GM21576 (cell line): ENCODE measurements at regions not wholly inside any gene's neighbourhood (a gene's known extent, or its start where the extent isn't known, plus 50 kb on each side); places are given as distances from the start of the nearest gene placed in this dataset.
A peak's percentile ranks its signal among the peaks of the same experiment; 100 is the strongest.

Experiments used
- ATAC-seq: cut with Tn5 transposase; IDR thresholded peaks from one replicate; pipeline ENCODE4 v1.9.1; 2021; ENCODE audit warnings: mild to moderate bottlenecking, moderate library complexity; ENCODE audit not compliant: unreplicated experiment

DNA sequence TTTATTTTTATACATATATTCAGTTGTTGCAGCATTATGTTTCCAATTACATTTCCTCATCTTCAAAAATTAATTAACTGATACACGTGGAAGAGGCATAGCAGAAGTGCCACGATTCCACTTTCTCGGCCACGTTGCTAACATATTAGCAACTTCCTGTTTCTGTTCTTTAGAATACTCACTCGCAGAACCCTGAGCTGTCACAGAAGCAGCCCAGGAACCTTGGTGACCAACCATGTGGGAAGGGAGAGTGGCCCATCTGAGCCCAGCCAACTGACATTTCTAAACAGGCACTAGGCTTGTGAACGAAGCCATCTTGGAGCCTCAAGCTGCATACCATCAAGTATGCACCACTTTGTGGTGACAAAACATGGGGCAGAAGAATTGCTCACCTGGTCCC, 350.1 kb downstream of the CBLN2 start:
- ATAC-seq = no peak

DNA sequence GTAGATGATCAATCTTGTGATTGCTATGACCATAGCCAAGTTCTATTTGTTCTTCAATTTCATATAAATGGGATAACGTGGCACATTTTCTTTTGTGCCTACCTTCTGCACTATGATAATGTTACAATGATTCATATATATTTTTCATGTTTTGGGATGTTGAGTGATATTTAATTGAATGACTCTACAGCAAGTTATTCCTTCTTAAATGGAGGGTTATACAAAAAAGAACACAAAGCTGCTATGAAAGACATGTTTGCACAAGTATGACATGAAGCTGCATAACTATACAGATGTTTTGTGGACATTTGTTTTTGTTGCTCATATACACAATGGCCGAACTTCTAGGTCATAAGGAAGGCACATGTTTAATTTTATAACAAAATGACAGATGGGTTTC, 356.2 kb downstream of the CBLN2 start:
- no peak for ATAC-seq

DNA sequence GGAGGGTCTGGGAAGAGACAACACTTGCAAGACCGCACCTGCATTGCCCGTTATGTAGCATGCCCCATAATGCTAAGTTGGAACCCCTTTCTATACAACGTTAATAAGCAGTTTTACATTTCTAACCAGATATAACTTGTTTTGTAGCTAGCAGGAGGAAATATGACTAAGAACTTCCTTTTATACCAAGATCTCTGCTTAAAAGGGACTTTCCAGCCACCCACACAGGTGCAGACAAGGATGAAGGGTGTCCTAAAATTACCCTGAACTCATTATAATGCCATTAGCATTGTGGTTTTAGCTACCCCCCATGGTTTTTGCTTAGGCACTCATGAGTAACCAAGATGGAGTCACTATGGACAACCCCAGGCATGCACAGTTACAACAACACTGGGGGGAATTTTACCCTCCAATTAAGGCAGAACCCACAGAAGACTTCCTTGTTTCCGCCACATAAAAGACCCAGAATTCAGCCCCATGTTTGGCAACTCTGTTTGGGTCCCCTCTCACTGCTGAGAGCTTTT, 362.8 kb downstream of the CBLN2 start:
- peak; percentile 93 for ATAC-seq

DNA sequence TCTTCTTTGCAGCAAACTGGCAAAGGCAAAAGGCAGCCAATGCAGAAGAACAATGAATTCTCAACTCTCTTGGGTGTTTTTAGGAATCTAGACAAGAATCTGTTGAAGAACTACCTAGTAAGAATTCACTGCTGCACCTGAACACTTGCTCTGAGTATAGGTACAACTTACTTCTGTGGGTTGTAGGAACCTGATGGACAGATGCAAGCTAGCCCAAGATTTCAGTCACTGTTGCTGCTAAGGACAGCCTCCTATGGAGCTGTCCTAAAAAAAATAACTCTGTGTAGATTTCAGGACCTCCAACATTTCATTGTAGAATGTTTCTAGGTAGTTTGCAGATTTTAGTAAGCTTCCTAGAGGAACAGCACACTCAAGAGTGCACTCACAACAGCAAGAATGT, 363.5 kb downstream of the CBLN2 start:
- peak; percentile 10 for ATAC-seq

DNA sequence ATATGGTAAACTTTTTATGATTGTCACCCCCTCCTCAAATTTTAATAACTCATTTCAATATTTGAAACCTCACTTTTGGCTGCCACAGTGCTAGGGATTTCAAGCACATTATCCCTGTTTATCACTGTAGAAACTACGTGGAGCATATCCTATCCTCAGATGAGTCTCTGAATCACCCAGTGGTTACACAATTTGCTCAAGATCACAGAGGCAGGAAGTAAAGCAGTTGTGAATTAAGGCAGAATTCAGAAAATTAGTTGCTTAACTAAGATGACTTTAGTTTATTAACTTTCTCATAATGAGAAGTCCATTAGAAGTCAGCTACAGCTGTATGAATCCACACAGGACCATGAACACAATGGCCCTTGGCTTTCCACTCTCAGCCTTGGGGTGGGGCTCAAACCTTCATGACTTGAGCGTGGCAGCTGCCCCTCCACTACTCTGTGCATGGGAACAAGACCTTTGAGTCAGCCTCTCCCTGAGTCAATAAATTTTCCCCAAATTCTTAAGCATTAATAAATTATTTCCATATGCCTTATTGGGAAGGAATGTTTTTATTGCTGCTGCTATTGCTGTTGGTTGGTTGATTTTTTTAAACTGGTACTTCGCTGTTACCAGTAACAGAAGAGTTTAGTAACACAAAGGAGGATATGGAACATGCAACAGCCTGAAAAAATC, 369.0 kb downstream of the CBLN2 start:
- ATAC-seq = no peak

DNA sequence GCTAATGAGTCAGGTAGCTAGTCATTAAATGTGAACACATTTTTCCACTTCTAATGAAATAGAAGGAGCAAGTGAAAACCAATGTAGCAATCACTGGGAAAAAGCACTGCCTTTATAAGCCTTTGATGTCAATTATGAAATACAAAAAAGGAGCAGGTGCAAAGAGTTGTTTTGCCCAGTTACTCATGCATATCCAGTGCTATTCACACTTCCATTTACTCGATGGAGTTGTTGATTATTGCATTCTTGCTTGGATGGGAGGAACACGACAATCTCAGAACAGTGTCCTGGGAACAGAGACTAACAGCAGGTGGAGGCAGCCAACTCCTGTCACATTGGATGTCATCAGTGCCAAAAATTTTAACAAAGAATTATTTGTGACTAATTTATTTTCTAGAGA, 372.5 kb downstream of the CBLN2 start:
- no peak for ATAC-seq

DNA sequence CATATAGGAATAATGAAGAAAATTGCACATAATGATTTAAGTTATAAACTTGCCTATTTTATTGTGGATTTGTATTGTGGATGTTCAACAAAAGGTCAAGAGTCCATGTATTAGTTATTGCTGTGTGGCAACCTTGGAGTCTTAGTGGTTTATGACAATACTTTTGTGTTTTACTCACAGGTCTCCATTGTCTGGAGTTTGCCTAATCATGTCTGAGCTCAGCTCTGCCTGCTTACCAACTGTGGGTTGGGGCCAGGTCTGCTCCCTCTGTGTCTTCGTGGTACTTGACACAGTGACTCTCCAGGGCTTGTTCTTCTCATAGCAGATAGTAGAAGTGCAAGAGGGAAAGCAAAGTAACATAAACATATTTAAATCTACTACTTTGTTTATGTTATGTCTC, 382.5 kb downstream of the CBLN2 start:
- ATAC-seq = no peak

DNA sequence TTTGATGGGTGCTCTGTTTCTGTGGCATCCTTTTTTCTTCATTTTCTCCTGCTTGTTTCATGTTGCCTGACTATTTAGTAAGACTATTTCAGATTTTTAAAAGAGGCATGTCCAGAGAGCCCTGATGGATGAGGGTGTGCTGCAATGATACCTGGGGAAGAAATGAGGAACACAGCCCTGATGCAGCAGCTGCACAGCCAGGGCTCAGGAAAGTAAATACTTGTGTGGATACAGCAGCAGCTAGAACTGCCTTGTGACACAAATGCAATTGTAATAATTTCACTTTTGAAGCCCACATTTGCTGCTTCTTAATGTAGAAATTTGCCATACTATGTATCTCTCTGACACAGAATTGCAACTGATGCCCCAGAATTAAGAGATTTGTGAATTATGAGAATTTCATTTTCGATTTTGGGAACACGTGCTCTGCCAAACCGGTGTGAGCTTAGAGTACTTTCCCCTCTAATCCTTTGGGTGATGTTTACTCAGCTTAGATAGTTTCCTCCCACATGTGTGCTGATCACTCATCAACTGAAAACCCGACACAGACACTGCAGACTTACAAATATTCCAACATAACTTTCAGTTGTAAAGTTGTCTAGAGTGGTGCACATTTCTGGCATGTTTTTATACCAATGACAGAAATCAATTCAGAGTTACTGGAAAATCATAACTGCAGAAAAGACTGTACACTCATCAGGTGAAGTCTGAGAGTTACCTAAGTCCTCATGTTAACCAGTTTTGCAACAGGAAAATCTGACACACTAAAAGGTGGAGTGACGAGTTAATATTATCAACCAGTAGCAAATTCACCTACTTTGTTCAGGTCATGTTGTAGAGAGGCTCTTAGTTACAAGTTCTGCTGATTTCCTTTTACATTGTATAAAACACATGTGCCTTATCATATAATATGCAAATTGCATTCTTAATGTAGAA, 383.4 kb downstream of the CBLN2 start:
- ATAC-seq = peak; percentile 85

DNA sequence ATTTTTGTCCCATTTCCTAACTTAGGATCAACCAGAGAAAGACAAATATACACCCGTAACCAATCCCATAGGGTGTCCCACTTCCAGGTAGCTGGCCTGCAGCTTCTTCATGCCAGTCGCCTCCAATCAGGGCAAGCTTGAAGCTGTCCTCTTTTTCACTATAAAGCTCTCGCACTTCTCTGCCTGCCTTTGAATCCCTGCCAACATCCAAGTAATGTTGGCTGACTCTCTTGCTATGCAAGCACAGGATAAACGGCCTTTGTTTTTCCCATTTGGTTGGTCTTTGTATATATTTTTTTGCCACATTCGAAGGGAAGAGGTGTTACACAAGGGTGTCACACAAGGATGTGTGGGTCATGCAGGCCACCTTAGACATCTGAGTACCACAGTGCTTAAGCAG, 388.8 kb downstream of the CBLN2 start:
- no peak for ATAC-seq

DNA sequence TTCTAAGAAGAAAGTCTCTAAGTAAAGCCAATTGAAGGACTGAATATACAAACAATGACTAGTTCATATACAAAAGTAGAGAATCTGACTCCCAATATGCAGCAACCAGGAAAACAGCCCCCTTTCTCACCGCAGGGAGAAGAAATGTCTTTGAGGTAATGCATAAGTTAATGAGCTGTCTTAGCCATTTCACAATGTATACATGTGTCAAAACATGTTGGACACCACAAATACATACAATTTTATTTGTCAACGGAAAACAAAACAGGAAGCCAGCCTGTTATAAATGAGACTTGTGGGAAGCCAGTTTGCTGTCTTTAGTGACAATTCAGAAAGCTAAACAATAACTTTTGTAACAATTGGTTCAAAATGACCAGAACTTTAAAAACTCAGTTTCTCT, 389.2 kb downstream of the CBLN2 start:
- no peak for ATAC-seq

DNA sequence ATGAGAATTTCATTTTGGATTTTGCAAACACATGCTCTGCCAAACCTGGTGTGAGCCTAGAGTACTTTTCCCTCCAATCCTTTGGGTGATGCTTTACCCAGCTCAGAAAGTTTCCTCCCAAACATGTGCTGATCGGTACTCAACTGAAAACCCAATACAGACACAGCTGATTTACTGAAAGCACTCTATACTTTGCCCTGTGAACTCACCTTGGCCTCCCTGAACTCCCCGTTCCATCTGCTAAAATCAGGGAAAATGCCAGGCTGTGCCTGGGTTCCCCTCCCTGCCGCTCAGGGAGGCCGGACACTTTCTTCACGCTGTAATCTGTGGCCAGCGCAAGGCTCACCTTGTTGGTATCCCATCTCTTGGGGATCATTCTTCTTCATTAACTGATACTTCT, 391.2 kb downstream of the CBLN2 start:
- no peak for ATAC-seq

DNA sequence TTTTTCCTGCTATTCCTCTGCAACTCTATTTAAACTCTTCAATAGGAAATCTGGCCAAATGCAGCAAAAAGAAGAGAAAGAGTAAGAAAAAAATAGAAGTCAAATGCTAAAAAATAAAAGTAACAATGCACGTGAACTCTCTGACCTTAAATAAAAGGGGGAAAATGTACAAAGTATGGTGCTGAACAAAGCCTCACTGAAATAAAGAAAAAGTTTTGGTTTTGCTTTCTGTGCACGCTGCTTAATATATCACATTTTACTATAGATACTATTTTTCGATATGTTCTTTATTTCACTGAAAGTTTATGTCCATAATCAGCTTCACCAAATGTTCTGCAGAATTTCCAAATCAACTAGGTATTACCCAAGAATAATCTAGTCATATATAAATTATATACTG, 396.3 kb downstream of the CBLN2 start:
- no peak for ATAC-seq

DNA sequence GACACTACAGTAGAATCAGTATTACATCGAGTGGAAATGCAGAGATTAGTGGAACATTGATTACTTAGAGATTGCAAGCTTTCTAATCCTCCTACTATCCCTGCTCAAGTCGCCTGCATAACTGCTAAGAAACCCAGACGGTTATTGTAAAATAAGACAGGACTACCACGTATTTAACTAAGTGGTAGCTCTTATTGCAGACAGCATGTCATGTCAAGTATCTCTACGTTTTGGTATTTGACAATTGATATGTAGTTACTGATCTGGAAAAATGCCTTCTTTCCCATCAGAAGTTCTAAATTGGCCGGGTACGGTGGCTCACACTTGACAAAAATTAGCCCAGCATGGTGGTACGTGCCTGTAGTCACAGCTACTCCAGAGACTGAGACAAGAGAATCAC, 404.1 kb downstream of the CBLN2 start:
- ATAC-seq = no peak

DNA sequence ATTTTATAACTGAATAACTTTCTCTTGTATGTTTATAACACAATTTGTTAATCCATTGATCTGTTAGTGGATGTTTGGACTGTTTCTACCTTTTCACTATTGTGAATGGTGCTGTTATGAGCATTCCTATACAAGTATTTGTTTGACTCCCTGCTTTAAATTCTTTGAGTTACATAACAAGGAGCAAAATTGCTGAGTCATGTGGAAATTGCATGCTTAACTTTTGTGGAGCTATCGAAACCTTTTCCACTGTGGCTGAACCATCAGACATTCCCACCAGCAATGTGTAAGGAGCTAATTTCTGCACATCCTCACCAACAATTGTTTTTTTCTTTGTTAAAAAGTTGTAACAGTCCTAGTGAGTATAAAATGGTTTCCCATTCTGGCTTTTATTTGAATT, 415.5 kb downstream of the CBLN2 start:
- ATAC-seq = no peak

DNA sequence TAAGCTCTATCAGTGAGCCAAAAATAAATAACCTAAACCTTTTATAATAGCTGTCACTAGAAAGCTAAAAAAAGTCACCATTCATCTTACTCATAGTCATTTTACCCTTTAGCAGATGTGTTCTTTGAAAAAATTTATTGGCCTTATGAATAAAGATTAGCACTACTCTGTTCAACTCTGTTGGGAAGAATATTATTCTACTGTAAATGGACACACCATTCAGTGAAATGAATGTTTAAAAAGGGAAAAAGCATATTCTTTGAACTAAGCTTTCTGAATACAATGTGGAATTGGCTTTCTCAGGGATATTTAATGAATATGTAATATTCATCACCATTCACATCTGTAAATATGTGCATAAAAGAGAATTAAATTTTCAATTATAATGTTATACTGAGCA, 422.0 kb downstream of the CBLN2 start:
- no peak for ATAC-seq

DNA sequence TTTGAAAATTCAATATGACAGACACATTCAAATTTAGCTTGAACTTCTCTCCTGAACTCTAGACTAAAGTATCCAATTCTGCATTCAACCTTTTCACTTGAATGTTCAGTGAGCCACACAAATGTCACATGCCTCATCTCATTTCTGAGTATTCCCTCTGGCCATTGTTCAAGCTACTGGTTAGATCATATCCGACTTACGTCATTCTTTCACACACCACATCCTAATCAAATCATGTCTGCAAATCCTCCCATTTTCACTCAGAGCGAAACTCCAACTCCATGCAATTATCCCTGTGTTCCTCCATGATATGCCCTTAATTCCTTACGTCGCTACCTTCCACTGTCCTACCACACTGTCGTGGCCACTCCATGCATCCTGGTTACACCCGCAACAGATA, 425.1 kb downstream of the CBLN2 start:
- no peak for ATAC-seq

DNA sequence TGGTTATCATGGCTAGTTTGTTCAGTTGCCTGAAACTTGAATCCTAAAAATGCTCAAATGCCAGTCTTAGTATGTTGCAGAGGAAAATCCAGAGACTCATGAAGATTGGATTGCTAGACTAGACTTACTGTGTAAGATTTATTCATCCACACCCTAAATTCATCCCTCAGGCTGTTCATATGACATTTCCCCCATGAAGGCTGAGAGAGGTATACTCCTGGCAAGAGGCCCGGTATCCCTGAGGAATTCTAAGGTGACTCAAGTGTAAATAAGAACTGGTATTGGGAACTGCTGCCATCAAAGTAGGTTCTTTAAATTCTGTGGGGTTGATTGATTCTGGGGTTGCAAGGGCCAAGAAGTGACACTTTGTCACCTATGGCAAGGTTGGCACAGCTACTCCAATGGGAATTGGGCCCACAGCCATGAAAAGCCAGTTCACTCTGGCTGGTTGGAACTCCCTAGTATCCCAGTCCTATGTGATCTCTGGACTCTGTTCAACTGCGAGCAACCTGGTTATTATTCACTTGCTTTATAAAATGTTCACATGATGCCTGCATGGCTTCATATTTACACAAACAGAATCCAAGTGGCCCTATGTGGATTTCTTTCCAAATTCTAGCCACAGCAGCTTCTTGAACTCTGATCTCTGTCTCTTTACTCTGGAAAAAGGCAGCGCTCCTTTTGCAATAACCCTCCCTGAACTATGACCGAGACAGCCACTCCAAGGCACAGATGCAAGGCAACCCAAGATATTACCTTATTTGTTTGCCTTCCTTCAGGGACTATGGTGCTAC, 429.1 kb downstream of the CBLN2 start:
- no peak for ATAC-seq

DNA sequence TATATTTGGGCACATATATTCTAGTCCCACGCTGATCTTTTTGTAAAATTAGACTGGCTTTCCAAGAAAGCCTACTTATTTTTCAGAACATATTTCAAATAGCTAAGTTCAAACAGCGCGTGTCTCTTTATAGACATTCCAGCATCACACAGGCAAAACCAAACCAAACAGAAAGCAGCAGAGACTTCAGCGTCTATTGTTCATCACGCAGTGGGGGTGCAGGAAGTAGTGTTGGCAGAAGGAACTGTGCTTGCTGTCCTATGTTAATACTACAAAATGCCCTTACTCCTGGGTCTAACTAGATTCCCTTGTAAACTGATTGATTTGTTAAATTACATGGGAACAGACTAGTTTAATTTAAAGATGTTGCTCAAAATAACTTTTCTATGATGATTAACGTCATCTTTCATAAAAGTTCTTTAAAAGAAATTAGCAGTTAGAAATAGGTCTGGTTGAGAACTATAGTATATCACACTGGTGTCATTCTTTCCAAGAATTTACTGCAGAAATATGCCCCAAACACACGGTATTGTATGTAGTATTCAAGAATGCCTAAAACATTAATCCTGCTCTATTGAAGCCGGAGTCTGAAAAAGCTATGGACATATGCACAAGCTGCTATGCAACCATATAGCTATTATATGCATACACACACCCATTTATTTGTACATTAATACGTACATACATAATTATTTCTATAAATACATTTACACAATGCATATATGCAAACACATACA, 436.3 kb downstream of the CBLN2 start:
- ATAC-seq = no peak

DNA sequence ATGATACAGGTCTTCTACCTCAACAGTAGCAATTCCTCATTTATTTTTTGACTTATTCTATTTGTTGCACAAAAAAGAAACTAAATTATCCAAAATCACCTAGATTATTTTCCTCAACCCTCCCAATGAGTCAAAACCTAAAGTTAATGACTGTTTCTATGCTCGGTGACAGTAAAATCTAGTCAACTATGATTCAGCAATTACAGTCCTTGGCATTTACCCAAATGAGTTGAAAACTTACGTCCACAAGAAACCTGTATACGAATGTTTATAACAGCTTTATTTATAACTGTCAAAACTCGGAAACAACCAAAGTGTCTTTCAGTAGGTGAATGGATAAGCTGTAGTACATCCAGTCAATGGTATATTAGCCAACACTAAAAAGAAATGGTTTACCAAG, 439.3 kb downstream of the CBLN2 start:
- ATAC-seq = no peak

DNA sequence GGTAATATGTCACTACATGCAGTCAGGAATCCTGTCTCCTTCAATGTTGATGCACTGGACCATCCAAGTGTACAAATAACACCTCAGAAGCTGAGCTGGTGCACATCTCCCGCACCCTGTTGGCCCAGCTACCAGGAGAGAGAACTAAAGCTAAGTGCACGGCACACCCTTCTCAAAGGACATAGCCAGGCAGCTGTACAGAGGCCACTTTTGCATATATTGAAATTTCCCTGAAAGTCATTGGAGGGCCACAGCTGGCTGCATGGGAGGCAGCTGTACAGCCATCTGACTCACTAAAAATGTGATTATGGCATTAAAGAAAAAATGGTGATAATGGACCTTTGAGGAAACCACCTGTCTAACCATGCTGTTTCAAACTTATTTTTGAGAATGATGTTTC, 441.7 kb downstream of the CBLN2 start:
- no peak for ATAC-seq
